Pulmonary artery endothelial cell (primary cell): ENCODE measurements at regions not wholly inside any gene's neighbourhood (a gene's known extent, or its start where the extent isn't known, plus 50 kb on each side); places are given as distances from the start of the nearest gene placed in this dataset.

ENCODE experiments used
- DNase-seq: peaks from one replicate; pipeline ENCODE4 v3.0.0-alpha.2; 2011; ENCODE audit warnings: low read depth, low spot score

DNA sequence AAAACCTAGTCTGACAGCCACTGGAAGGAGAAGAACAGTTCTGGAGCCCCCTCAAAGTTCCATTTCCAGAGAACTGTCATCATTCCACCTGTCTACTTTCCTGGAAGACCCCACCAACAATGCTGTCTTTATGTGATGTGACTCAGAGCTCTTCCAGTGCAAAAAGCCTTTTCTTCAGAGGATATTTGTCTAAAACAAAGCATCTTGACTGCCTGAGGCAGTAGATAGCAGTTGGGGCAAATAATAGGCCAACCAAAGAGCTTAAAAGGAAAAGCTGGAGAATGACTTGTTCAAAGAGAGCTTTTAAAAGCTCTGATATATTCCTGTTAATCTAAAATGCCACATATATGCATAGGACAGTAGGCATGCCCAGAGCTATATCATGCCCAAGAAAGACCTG, 62.6 kb downstream of the MIS18A start:
- no peak for DNase-seq

DNA sequence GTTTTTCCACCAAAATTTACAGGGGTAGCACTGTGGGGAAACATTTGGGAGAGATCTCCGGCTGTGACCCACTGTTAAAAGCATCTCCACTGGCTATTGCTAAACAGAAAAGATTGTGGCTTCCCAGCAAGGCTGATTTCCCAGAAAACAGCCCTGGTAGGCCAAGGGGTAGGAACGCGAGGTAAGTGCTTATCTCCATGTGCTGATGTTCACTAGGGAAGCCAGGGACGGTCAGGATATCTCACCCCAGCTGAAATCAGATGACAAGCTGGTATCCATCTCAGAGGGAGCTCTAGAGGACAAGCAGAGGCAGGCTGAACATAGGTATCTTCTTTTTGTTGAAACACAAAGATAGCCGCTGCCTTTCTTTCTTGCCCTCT, 63.6 kb downstream of the MIS18A start:
- no peak for DNase-seq

DNA sequence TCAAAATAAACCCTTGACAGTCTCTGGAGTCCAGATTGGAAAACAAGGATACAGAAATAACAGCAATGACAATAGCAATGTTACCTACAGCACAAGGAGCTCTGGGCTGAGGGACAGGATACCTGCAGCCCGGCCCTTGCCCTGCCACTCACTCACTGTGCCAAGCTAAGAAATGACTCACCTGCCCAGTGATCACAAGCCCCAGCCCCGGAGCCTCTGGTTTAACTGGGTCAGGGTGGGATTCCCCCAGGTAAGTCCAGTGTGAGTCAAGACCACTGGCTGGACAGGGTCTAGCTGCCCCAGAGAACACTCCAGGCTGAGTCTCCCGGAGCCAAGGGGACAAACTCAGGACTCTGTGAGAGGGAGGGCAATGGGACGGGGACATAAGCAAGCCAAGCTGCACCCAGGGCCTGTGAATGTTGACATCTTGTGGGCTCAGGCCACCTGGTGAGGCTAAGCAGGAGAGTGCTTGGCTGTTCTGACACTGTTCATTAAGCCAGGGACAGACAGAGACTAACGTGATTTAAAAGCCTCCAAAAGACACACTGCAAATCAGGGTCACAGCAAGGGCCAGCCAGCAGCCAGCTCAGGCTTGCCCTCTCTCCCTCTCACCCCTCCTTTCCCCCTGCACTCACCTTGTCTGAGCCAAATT, 64.1 kb downstream of the MIS18A start:
- DNase-seq, result no peak

DNA sequence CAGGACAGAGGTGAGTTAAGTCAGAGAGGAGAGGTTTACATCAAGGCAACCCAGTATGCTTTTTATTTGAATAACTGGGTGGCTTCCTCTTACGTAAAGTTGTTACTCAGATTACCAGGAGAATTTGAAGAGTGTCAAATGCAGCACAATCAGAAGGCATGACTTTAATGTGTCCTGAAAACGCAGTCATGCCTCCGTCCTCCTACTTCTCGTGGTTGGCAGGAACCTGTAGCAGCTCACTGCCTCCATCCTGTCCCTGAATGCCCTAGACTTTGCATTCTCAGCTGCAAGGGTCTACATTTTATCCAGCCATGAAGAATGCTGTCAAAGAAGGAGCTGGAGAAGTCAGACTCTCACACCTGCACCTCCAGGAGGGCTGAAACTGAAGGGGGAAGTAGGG, 66.7 kb downstream of the MIS18A start:
- no peak for DNase-seq

DNA sequence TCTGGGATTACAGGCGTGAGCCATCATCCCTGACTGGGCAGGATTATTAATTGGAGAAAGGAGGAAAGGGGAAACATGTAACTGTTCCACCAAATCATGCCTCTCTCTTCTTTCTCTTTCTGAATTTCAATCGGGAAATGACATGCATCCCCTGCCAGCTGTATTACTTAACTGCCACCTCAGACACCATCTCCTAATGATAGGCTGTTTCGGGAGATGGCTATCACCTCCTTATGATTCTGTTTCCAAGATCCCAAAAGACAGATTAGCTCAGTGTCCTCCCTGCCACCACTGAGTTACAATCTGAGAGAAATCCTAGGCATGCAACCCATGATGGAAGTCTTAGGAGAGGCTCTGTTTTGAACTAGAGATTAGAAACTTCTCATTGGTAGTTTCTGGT, 67.5 kb downstream of the MIS18A start:
- DNase-seq, result no peak

DNA sequence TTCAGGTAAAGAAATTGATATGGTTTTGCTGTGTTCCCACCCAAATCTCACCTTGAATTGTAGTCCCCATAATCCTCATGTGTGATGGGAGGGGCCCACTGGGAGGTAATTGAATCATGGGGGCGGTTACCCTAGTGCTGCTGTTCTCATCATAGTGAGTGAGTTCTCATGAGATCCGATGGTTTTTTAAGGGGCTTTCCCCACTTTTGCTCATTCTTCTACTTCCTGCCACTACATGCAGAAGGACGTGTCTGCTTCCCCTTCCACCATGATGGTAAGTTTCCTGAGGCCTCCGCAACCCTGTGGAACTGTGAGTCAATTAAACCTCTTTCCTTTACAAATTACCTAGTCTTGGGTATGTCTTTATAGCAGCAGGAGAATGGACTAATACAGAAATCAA, 69.3 kb downstream of the MIS18A start:
- DNase-seq, result no peak

DNA sequence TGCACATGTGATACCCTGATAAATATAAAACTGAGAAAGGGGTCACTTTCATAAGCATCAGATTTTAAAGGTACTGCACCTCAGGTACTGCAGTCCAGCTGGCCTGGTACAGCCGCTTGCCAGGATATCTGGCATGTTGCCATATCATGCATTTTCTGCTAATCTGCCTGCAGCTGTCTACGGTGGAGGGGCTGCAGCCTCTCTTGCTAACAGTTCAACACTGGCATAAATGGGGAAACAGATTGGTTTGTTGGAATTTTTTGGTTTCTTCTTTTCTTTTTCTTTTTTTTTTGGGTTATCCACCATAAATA, 71.5 kb downstream of the MIS18A start:
- no peak for DNase-seq

DNA sequence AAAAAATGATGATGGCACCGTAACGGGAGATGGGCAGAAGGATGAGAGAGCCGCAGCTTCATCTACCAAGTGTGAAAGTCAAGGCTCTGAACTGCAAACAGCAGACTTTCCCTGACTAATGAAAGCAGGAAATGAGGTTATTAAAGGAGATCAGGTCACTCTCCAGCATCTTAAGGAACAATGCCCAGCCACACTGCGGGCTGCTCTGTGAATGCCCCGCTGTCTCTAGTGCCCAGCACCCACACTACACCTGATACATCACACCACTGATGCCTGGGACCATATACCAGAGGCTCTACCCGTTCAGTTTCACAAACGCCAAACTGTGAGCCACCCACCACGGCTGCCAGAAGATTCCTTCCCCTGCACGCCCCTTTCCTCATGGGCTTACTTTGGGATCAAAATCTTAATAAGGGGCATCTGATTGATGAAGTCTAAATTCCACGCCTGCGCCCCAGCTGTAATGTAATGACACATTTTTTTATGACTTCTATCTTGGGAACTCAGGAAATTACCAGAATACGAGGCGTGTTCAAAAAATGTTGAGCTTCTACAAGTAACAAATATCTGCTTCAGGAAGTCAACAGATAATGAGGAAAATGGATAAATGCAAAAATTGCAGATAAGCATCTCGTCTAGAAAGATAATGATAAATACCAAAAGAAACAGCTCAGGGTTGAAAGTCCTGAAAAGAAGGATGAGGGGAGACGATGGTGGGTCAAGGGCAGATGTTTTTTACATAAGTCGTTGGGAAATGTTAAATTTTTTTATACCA, 72.0 kb downstream of the MIS18A start:
- peak; percentile 33 for DNase-seq

DNA sequence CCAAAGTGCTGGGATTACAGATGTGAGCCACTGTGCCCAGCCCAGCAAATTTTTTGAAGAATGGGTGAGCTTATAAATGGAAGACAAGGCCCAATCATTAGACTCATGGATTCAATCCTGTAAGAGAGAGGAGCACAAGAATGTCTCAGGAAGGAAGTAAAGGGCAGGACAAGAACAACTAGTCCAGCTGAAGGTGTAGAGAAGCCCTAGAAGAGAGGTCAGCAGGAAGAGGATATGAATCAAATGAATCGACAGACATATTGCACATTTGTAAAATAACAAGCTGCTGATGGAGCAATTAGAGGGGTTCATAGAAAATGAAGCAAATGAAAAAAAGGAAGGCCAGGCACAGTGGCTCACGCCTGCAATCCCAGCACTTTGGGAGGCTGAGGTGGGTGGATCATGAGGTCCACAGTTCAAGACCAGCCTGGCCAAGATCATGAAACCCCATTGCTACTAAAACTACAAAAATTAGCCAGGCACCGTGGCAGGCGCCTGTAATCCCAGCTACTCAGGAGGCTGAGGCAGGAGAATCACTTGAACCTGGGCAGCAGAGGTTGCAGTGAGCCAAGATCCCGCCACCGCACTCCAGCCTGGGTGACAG, 74.9 kb downstream of the MIS18A start:
- DNase-seq, result peak; percentile 24

DNA sequence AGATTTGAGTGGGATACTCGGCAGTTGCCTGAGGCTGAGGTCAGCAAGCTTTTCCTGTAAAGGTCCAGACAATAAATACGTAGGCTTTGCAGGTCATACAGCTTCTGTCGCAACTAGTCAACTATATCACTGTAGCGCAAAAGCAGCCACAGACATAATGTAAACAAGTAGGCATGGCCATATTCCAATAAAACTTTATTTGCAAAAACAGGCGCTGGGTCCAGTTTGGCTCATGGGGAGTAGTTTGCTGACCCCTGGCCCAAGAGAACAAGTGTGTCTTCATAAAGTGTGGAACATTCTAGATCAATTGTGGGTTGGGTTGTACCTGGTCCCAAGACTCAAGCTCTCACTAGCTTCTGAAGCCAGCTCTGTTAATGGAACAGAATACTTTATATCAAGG, 78.8 kb downstream of the MIS18A start:
- no peak for DNase-seq

DNA sequence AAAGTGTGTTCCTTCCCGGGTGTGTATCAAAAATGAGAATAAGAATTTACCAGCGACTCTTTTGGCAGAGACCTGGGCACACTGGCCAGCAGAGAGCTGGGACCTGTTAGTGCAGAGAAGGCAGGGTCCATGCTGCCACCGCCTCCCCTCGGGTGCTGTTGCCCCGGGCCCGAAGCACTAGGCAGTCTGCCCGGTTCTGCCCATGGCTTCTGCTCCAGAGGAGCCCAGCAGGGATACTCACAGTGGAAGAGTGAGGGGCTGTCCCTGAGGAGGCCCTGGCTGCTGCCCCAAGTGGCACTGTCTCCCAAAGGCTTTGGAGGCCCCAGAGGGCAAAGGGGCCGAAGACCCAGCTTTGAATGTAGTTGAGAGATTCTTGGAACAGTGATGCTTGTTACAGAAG, 80.5 kb downstream of the MIS18A start:
- no peak for DNase-seq

DNA sequence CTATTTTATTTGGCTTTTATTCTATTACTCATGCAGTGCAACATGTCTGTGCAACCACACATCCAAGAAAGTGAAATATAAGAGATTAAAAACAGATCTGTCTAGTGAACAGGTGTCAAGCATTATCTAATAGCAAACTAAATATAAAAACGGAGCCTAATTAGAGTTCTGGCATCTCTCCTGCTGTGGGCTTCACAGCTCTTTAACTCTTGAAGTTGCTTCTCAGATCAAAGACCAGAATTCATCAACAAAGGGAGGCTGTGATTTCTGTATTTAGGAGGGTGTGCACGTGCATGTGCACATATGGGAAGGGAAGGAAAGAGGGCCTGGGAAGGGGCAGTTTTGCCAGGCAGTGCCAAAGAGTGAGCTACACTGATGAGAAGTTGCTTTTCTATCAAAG, 81.0 kb downstream of the MIS18A start:
- DNase-seq, result no peak

DNA sequence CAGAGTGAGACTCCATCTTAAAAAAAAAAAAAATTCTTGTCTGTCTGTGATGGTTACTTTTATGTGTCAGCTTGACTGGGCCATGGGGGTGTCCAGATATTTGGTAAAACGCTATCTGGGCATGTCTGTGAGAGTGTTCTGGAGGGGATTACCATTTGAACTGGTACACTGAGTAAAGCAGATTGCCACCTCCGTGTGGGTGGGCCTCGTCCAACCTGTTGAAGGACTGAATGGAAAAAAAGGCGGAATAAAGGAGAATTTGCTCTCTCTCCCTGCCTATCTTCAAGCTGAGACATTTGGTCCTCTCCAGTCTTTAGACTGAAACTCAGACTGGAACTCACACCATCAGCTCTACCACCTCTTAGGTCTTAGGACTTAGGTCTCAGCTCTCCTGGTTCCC, 82.8 kb downstream of the MIS18A start:
- DNase-seq, result no peak

DNA sequence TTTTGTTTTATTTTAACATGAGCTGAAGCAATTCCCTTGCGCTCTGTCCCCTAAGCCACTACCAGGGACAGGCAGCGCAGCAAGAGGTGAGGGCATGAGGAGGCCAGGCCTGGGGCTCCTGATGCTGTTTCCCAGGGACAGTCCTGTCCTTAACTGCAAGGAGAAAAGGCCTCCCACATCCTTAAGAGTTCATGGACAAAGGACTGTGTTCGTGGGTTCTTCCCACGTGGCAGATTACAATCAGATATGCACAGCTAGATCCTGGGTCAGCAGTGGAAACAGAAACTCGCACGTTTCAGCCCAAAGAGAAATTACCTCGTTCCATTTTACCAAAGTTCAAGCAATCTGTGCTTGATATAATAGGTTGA, 85.8 kb downstream of the MIS18A start:
- DNase-seq, result no peak

DNA sequence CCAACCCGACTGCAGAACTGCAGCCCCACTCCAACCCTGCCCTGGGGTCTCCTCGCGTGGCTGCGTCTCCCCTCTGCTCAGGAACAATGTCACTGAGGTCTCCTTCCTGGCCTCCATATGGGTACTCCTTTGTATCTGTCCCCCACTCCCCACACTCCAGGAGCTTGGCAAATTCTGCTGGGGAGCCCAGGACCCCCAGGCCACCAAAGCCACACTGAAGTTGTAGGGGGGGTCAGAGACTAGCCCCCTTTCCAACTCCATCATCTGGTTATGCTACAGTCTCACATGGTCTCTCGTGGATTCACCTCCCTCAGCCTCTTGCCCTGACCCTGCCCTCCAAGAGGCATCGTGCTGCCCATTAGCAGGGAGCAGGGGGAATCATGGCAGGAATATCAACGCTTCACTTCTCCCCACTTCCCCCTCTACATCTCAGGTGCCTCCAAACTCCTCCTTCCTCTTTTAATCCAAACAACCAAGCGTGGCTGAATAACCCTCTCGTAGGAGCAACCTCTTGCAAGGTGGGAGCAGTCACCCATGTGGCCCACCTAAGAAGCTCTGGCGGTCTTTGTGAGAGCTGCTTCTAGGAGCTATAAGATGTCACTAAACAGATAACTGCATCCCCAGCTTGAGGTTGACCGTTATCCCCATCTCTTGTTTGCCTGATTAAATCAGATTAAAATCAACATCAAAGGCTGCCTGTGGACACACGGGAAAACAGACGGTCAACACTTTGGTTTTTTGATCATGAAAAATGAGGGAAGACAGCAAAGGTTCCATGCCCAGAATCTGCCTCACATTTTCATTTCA, 86.4 kb downstream of the MIS18A start:
- DNase-seq, result no peak

DNA sequence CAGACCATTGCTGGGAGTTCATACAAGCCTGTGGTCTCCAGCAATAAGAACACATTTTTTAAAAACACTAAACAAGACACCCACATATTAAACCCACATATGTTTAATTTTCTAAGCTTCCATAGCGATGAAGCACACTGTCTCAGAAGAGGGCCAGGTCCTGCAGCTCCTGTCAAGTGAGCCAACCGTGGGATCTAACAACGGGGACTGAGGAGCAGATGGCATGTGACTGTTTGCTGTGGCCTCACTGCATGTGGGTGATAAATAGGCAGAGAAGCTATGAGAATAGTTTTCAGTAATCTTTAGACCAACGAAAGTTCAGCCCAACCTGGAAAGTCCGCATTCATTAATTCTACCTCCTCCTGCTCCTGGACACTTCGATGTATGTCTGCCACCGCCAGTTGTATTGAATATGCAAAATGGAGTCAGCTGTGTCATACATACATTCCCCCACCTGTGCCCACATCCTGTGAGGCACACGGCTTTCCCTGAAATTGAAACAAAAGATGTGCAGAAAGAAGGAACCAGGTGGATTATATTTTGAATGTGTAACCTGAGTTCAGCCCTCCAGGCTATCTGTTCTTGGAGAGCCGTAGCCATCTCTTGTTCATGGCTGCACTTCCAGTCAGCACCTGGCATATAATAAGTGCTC, 88.2 kb downstream of the MIS18A start:
- no peak for DNase-seq

DNA sequence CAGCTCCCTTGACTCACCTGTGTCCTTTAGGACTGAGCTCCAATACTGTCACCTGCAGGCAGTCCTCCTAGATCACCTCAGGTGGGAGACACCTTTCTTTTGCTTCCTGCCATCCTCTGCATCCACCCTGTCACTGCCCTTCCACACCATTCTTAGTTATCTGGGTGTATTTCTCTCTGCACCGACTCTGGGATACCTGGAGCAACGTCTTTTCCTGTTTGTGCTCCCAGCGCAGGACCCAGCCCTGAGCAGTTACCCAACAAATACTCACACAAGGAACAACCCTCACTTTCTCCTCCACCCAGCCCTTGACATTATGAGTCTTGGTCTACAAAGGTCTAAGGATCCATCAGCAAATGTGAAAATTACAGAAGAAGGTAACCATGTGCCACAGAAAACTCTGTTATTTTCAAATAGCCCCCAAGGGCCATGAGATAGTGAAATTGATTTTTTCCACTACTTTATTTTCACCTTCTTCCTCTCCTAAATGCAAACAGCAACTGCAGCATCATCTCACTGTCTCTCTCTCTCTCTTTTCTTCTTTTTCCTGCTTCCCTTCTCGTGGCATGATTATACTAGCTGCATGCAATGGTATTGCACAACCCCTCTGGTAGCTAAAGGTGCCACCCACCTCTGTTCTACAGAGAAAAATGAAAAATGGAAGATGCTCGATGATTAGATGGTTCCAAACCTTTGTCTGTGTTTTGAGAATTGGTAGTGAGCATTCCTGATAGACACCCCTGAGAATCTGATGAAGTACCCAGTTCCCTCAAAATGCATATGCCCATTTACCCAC, 89.0 kb downstream of the MIS18A start:
- no peak for DNase-seq

DNA sequence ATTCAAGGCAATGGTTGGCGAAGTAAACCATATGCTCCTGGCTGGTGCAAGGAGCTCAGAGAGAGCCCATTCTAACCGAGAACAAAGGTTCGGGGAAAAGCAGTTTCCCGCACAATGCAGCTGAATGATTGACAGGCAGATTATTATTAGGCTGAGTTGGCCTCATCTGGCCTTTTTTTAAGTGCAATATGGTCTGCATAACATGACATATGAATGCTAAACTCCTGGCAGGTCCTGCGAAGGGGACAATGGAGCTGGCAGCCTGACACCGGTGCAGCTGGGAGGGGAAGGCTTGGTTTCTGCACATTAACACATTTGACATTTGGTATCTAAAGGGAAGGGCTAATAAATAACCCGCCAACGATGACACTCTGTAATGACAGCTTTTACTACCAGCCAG, 92.0 kb downstream of the MIS18A start:
- DNase-seq, result no peak

DNA sequence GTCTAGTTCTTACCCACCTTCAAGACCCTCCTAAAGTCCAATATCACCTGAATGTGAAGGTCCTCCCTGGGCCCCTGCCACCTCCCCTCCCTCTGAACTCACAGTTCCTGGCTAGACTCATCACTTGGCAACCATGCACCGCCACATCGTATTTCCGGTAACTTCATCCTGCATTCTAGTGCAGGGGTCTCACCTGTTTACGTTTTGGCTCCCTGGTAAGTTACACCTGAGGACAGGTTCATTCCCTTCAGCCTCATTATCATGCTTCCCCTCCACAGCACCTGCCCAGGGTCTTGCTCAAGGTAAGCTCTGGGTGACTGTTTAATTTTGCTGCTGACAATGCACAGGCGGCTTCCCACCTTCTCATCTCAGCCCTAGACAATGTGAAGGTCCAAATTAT, 93.1 kb downstream of the MIS18A start:
- no peak for DNase-seq

DNA sequence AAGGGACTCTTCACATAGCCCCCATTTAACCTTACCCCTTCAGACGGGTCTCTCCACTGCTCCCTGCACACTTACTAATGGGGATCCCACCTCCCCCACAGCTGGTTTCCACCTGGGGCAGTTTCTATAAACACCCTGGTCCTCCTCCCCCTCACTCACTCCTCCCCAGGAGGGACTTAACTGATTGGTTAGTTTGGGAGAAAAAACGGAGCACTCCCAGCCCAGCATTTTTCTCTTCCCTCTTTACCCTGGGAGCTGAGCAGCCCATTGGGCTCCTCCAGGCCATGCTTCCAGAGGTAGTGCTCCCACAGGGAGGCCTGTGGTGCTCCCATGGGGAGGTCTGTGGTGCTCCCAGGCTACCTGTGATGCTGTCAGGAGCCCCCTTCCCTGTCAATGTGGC, 93.7 kb downstream of the MIS18A start:
- no peak for DNase-seq

DNA sequence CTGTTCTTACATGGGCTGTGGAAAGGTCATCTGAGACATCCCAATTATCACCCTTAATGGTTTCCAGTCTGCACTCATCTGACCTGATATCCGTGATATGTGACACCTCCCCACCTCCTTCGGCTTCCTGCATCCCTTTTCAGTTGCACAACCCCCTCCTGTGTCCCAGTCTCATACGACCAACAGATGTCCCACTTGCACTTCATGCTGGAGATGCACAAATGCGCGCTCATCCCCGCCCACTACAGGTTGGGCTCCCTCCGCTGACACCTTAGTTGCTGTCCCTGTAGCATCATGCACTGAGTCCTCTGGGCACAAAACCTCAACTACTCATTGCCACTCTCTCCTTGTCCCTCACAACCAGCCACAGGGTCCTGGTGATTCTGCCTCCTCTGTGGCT, 94.4 kb downstream of the MIS18A start:
- DNase-seq, result no peak
